ENCODE measurements at regions not wholly inside any gene's neighbourhood (a gene's known extent, or its start where the extent isn't known, plus 50 kb on each side); places are given as distances from the start of the nearest gene placed in this dataset.
"Not testable (repeated sequence)": the region's sequence is repeated elsewhere in the genome, so short reads cannot be mapped to it uniquely, and the experiment has no call there.

- H3K36me3 Mint-ChIP-seq (ENCODE audit: low read depth): no peaks in the 10 kb centered on the region
- TF ChIP-seq CTCF (IDR thresholded peaks at IDR 0.05): no peak
- H3K9me3 Mint-ChIP-seq: peaks cover 10% of the 10 kb centered on the region
- H3K27ac Mint-ChIP-seq: no peak overlapping the region
- ChIA-PET CTCF (no interaction called here), POLR2A (no interaction called here)
- ATAC-seq (no peak), DNase-seq (no peak)
- H3K4me1 Mint-ChIP-seq (ENCODE audit: low read depth): no peaks in the 10 kb centered on the region
- no peaks in the 10 kb centered on the region for H3K27me3 Mint-ChIP-seq
- intact Hi-C loops (cut with micrococcal nuclease): no loop called here
- H3K4me3 Mint-ChIP-seq: no peak overlapping the region
Observed at GRCh38 chr3:162586591-162586990, 1090.0 kb downstream of the OTOL1 start.

GRCh38 chr3:162597226-162597625, 1100.6 kb downstream of the OTOL1 start:
- POLR2A ChIA-PET: no interaction called here
- ATAC-seq: no peak

GRCh38 chr3:162598500-162598899, 1101.9 kb downstream of the OTOL1 start:
- H3K27ac Mint-ChIP-seq; H3K27me3 Mint-ChIP-seq; CTCF ChIA-PET; ATAC-seq; POLR2A ChIA-PET; intact Hi-C loops (cut with micrococcal nuclease); H3K4me3 Mint-ChIP-seq; H3K9me3 Mint-ChIP-seq; H3K36me3 Mint-ChIP-seq (ENCODE audit: low read depth); DNase-seq; H3K4me1 Mint-ChIP-seq (ENCODE audit: low read depth): not testable (repeated sequence)

More at GRCh38 chr3:162597226-162597625, 1100.6 kb downstream of the OTOL1 start:
- no peak for DNase-seq
- Mint-ChIP-seq H3K27me3 (no peaks in the 10 kb centered on the region), H3K27ac (no peak overlapping the region), H3K4me3 (no peak overlapping the region), H3K36me3 (ENCODE audit: low read depth) (no peaks in the 10 kb centered on the region), H3K4me1 (ENCODE audit: low read depth) (no peaks in the 10 kb centered on the region), H3K9me3 (peaks cover 5% of the 10 kb centered on the region)
- CTCF ChIA-PET: no interaction called here
- intact Hi-C loops (cut with micrococcal nuclease): no loop called here
- TF ChIP-seq CTCF (IDR thresholded peaks at IDR 0.05): no peak

GRCh38 chr3:162599742-162600141, 1103.1 kb downstream of the OTOL1 start:
- not testable (repeated sequence) for H3K9me3 Mint-ChIP-seq

DNA sequence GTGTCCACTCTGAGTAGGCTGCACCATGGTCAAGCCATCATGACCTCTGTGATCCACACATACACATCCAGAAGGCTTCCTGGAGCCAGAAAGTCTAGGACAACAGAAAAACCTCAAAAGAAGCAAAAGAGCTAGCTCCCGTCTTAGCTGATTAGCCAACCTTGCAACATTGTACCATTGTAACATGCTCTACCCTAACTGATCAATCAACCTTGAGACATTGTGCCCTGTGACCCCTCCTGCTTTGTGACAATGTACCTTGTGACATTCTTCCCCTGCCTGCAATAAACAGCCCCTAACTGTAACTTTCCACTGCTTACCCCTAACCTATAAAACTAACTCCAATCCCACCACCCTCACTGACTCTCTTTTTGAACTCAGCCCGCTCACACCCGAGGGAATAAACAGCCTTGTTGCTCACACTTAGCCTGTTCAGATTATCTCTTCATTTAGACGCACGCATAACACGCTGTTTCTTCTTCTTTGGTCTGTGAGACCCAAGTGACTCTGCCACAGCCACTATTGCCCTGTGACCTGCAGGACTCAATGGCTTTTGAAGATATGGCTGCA, 1104.6 kb downstream of the OTOL1 start:
- no peak for TF ChIP-seq CTCF (IDR thresholded peaks at IDR 0.05)
- Mint-ChIP-seq H3K36me3 (ENCODE audit: low read depth) (no peaks in the 10 kb centered on the region), H3K27me3 (no peaks in the 10 kb centered on the region), H3K4me3 (no peak overlapping the region), H3K4me1 (ENCODE audit: low read depth) (no peaks in the 10 kb centered on the region), H3K27ac (no peak overlapping the region), H3K9me3 (peaks cover 11% of the 10 kb centered on the region)
- ChIA-PET POLR2A (no interaction called here), CTCF (no interaction called here)
- ATAC-seq (no peak), DNase-seq (no peak)
- intact Hi-C loops (cut with micrococcal nuclease): no loop called here

More at GRCh38 chr3:162599742-162600141, 1103.1 kb downstream of the OTOL1 start:
- DNase-seq; POLR2A ChIA-PET; H3K27me3 Mint-ChIP-seq; ATAC-seq; intact Hi-C loops (cut with micrococcal nuclease); CTCF ChIA-PET; H3K27ac Mint-ChIP-seq; H3K36me3 Mint-ChIP-seq (ENCODE audit: low read depth); H3K4me1 Mint-ChIP-seq (ENCODE audit: low read depth); H3K4me3 Mint-ChIP-seq: not testable (repeated sequence)

DNA sequence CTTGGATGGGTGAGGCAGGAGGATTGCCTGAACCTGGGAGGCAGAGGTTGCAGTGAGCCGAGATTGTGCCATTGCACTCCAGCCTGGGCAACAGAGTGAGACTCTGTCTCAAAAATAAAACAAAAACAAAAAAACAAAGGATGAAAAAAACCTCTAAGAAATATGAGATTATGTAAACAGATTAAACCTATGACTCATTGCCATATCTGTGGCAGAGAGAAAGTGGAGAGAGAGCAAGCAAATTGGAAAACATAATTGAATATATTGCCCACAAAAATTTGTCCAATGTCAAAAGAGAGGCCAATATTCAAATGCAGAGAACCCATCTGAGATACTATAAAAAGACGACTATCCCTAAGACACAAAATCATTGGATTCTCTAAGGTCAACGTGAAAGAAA, 1106.0 kb downstream of the OTOL1 start:
- no peak overlapping the region for H3K27ac Mint-ChIP-seq
- H3K36me3 Mint-ChIP-seq (ENCODE audit: low read depth): no peaks in the 10 kb centered on the region
- TF ChIP-seq CTCF (IDR thresholded peaks at IDR 0.05): no peak
- DNase-seq (no peak), ATAC-seq (no peak)
- POLR2A ChIA-PET: no interaction called here
- intact Hi-C loops (cut with micrococcal nuclease): no loop called here
- CTCF ChIA-PET: no interaction called here
- H3K4me1 Mint-ChIP-seq (ENCODE audit: low read depth): no peaks in the 10 kb centered on the region
- no peaks in the 10 kb centered on the region for H3K27me3 Mint-ChIP-seq
- H3K4me3 Mint-ChIP-seq: no peak overlapping the region
- H3K9me3 Mint-ChIP-seq: peaks cover 11% of the 10 kb centered on the region
